AG09309 (cell line): ENCODE measurements at regions not wholly inside any gene's neighbourhood (a gene's known extent, or its start where the extent isn't known, plus 50 kb on each side); places are given as distances from the start of the nearest gene placed in this dataset.

Experiments
- DNase-seq: peaks from one replicate; pipeline ENCODE4 v3.0.0-alpha.2; 2010; ENCODE audit warnings: low read depth
- H3K4me3 ChIP-seq: 2 replicates; pipeline ENCODE4 v1.5.1; 2011; ENCODE audit warnings: mild to moderate bottlenecking, low read depth, low read length, moderate library complexity; ENCODE audit not compliant: control insufficient read depth
- TF ChIP-seq, protein P1 (sequence below): IDR thresholded peaks from 2 replicates; pipeline ENCODE4 v1.5.1; 2011; ENCODE audit warnings: mild to moderate bottlenecking, low read depth, low read length, inconsistent platforms; ENCODE audit not compliant: insufficient read depth, control insufficient read depth; ENCODE audit errors: missing control alignments

DNA sequence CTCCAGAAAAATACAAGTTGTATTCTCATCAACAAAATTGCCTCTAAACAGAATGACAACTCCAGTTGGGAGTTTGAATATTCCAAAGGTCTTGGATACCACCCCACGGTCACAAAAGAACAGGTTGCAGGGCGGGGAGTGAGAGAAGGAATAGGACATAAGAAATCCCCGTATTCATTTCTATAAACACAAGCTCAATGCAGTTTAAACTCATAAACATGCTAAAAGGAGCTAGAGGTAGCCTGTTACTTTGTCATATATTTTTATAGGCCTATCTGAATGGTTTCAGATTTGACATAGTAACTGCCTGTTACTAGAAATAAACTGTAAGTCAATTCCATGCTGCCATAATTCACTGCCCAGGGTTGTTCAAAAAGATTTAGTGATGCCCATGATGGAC, 567.5 kb downstream of the BCL11A start:
- H3K4me3 ChIP-seq, result no peak overlapping the region
- TF ChIP-seq, protein P1, sequence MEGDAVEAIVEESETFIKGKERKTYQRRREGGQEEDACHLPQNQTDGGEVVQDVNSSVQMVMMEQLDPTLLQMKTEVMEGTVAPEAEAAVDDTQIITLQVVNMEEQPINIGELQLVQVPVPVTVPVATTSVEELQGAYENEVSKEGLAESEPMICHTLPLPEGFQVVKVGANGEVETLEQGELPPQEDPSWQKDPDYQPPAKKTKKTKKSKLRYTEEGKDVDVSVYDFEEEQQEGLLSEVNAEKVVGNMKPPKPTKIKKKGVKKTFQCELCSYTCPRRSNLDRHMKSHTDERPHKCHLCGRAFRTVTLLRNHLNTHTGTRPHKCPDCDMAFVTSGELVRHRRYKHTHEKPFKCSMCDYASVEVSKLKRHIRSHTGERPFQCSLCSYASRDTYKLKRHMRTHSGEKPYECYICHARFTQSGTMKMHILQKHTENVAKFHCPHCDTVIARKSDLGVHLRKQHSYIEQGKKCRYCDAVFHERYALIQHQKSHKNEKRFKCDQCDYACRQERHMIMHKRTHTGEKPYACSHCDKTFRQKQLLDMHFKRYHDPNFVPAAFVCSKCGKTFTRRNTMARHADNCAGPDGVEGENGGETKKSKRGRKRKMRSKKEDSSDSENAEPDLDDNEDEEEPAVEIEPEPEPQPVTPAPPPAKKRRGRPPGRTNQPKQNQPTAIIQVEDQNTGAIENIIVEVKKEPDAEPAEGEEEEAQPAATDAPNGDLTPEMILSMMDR, result no peak
- no peak for DNase-seq

DNA sequence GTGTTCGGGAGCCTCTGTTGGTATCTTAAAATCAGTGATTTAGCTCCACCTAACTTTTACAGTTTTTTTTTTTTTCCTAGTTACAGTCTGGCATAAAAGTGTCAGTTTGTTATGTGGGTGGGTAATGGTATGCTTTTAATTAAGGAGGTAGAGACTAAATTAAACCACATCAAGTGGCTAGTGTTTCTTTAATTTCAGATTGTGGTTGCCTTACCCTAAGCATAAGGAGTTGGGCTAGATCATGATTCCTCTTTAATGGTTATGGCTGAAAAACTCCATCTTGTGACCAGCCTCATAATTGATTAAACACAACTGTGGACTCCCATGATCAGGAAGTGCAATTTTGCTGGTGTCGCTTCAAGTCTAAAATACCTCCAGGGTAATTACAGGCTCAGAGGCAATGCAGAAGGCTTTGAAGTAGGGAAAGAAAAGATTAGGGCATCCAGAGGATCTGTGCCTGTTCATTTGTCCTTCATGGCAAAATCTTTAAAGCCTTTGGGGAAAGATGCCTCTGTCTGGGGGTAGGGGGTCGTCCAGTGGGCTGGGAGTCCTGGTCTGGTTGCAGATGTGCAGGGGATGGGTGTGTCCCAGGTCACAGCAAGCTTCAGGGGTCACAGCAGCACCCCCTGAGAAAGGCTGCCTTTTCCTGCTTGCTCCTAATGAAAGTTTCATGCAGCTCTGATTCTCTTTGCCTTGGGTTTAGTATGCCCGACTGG, 579.2 kb downstream of the BCL11A start:
- no peak overlapping the region for H3K4me3 ChIP-seq
- TF ChIP-seq, protein P1, result no peak
- DNase-seq, result no peak

- TF ChIP-seq, protein P1, result no peak
- DNase-seq, result no peak
- H3K4me3 ChIP-seq, result no peak overlapping the region
Observed at GRCh38 chr2:59969161-59969560, 584.3 kb downstream of the BCL11A start.

DNA sequence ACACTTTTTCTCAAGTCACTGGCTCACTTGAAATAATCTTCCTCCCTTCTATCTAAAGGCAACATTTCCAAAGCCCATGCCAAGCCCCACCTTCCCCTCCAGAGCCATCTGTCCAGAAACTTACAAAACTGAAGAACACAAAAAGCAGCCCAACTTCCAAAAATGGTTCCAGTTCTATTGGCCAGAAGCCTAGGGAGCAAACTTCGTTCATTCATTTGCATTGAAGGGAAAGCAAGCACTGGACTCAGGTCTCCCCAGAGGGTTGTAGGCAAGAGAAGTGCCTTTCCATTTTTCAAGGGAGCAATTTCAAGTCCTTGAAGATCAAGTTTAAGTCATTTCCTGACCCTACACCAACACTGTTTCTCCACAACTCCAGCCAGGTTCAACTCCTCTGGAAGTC, 585.0 kb downstream of the BCL11A start:
- TF ChIP-seq, protein P1, result no peak
- H3K4me3 ChIP-seq, result no peak overlapping the region
- DNase-seq, result no peak

- TF ChIP-seq, protein P1, result no peak
- no peak overlapping the region for H3K4me3 ChIP-seq
- DNase-seq, result no peak
Observed at GRCh38 chr2:59967691-59968090, 585.8 kb downstream of the BCL11A start.

GRCh38 chr2:59963157-59963556, 590.3 kb downstream of the BCL11A start:
- TF ChIP-seq, protein P1, result no peak
- no peak for DNase-seq
- H3K4me3 ChIP-seq, result no peak overlapping the region
